SU-DHL-6 (cell line): ENCODE measurements at regions not wholly inside any gene's neighbourhood (a gene's known extent, or its start where the extent isn't known, plus 50 kb on each side); places are given as distances from the start of the nearest gene placed in this dataset.

Experiments
- CTCF ChIP-seq: fragments of 200-600 bp; sonication (generic); IDR thresholded peaks from one replicate; pipeline ENCODE4 v1.5.1; 2017; ENCODE audit warnings: antibody characterized with exemption, mild to moderate bottlenecking, low read length, moderate library complexity; ENCODE audit not compliant: insufficient read depth, poor library complexity, severe bottlenecking
- EZH2phosphoT487 ChIP-seq: fragments of 200-600 bp; sonication (generic), shearing (Covaris generic); conservative IDR thresholded peaks from 2 replicates; pipeline ENCODE4 v1.6.1; 2018; ENCODE audit warnings: mild to moderate bottlenecking, antibody characterized with exemption, low read length, moderate library complexity, mixed read lengths

- TF ChIP-seq CTCF (no peak), EZH2phosphoT487 (no peak)
Measured at GRCh38 chr5:175281257-175281656, 162.7 kb downstream of the DRD1 start.
